Calu3 (cell line): ENCODE measurements at regions not wholly inside any gene's neighbourhood (a gene's known extent, or its start where the extent isn't known, plus 50 kb on each side); places are given as distances from the start of the nearest gene placed in this dataset.

Source experiments
- BruUV-seq: library from RNA; stranded (reverse); fragments of 400-500 nt; replicated peaks from 2 replicates; lab custom pipeline; 2021; lab: Mats Ljungman, UMichigan
- CTCF ChIA-PET: fragments of 300-600 bp; sonication (Branson Sonifier 250); formaldehyde crosslinking; loops from one replicate; lab custom pipeline; 2022; ENCODE audit warnings: antibody characterized with exemption; lab: Charles Lee
- DNase-seq: peaks from one replicate; pipeline ENCODE4 v3.0.0; 2022
- H3K27ac Mint-ChIP-seq: one replicate; pipeline ENCODE4 v1.8.0; 2022; ENCODE audit warnings: mixed read lengths; ENCODE audit not compliant: unreplicated experiment
- H3K27me3 Mint-ChIP-seq: one replicate; pipeline ENCODE4 v1.8.0; 2022; ENCODE audit warnings: mixed read lengths; ENCODE audit not compliant: unreplicated experiment
- H3K36me3 Mint-ChIP-seq: one replicate; pipeline ENCODE4 v1.8.0; 2022; ENCODE audit warnings: mild to moderate bottlenecking, moderate library complexity, mixed read lengths; ENCODE audit not compliant: insufficient read depth, unreplicated experiment
- H3K4me1 Mint-ChIP-seq: one replicate; pipeline ENCODE4 v1.8.0; 2022; ENCODE audit warnings: mild to moderate bottlenecking, low read depth, mixed read lengths; ENCODE audit not compliant: unreplicated experiment
- H3K4me3 Mint-ChIP-seq: one replicate; pipeline ENCODE4 v1.8.0; 2022; ENCODE audit warnings: mild to moderate bottlenecking, low read depth, moderate library complexity, mixed read lengths; ENCODE audit not compliant: unreplicated experiment
- H3K9me3 Mint-ChIP-seq: one replicate; pipeline ENCODE4 v1.8.0; 2022; ENCODE audit warnings: low read depth, mixed read lengths; ENCODE audit not compliant: unreplicated experiment
- CTCF ChIP-seq: fragments of 200-600 bp; IDR thresholded peaks from one replicate; pipeline ENCODE4 v1.8.0; 2022; ENCODE audit warnings: antibody characterized with exemption; ENCODE audit not compliant: unreplicated experiment
- intact Hi-C: fragments of 100-400 bp; cut with micrococcal nuclease; formaldehyde crosslinking; loops from one replicate; pipeline ENCODE4 v1.10.0; 2022; ENCODE audit not compliant: unreplicated experiment

GRCh38 chr10:57968328-57969016 is 299.2 kb downstream of the IPMK start:
- Mint-ChIP-seq H3K27me3 (no peaks in the 10 kb centered on the region), H3K4me1 (peaks cover 57% of the 10 kb centered on the region), H3K27ac (peak overlapping the region; percentile 2), H3K9me3 (no peaks in the 10 kb centered on the region), H3K36me3 (no peaks in the 10 kb centered on the region), H3K4me3 (no peak overlapping the region)
- intact Hi-C loops = no loop called here
- no TSS peak for BruUV-seq
- CTCF ChIA-PET = no interaction called here
- no peak for TF ChIP-seq CTCF
- no peak for DNase-seq

- TF ChIP-seq CTCF = no peak
- Mint-ChIP-seq H3K36me3 (peaks cover 10% of the 10 kb centered on the region), H3K4me1 (peaks cover 67% of the 10 kb centered on the region), H3K9me3 (no peaks in the 10 kb centered on the region), H3K4me3 (no peak overlapping the region), H3K27ac (peak overlapping the region; percentile 1), H3K27me3 (no peaks in the 10 kb centered on the region)
- BruUV-seq = no TSS peak
- CTCF ChIA-PET = no interaction called here
- DNase-seq = no peak
- intact Hi-C loops = no loop called here
Observed at GRCh38 chr10:57964351-57964750, 303.3 kb downstream of the IPMK start.

GRCh38 chr10:57963546-57963945 is 304.1 kb downstream of the IPMK start:
- BruUV-seq = no TSS peak
- CTCF ChIA-PET = interaction anchor here (1.0 kb wide), 1 partner anchor 29 kb away, joined by 3 read pairs; no protein-coding TSS in a partner anchor
- Mint-ChIP-seq H3K4me3 (no peak overlapping the region), H3K27ac (no peak overlapping the region), H3K9me3 (no peaks in the 10 kb centered on the region), H3K4me1 (peaks cover 63% of the 10 kb centered on the region), H3K36me3 (peaks cover 10% of the 10 kb centered on the region), H3K27me3 (no peaks in the 10 kb centered on the region)
- no peak for DNase-seq
- TF ChIP-seq CTCF = no peak
- intact Hi-C loops = no loop called here

GRCh38 chr10:57962839-57963238 is 304.9 kb downstream of the IPMK start:
- H3K9me3 Mint-ChIP-seq = no peaks in the 10 kb centered on the region
- CTCF ChIA-PET = interaction anchor here (0.7 to 1.0 kb wide), 2 partner anchors 30 to 267 kb away, joined by 3 read pairs; no protein-coding TSS in a partner anchor
- TF ChIP-seq CTCF = no peak

More at GRCh38 chr10:57962839-57963238, 304.9 kb downstream of the IPMK start:
- no TSS peak for BruUV-seq
- DNase-seq = no peak
- intact Hi-C loops = no loop called here
- H3K27ac Mint-ChIP-seq = no peak overlapping the region
- peaks cover 10% of the 10 kb centered on the region for H3K36me3 Mint-ChIP-seq
- H3K27me3 Mint-ChIP-seq = no peaks in the 10 kb centered on the region
- H3K4me1 Mint-ChIP-seq = peaks cover 56% of the 10 kb centered on the region
- no peak overlapping the region for H3K4me3 Mint-ChIP-seq
